ENCODE measurements at regions not wholly inside any gene's neighbourhood (a gene's known extent, or its start where the extent isn't known, plus 50 kb on each side); places are given as distances from the start of the nearest gene placed in this dataset.
"Not testable (repeated sequence)": the region's sequence is repeated elsewhere in the genome, so short reads cannot be mapped to it uniquely, and the experiment has no call there.

DNA sequence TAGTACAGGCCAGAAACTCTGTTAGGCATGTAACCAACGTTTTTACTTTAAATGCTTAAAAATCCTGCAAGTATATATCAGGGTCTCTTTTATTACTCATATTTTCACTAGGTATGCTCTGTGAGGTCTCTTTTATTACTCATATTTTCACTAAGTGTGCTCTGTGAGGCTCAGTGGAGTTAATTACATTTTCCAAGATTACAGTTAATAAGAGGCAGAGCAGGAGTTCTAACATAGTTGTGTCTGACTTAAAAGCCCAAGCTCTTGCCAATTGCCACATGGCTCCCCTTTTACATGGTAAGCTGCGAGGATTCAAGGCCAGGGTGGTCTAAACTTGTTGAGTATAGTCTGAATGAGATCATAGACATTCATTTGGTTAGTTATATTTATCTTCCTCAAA lies 81.0 kb upstream of the ARMCX2 start:
- no peak for DNase-seq (ENCODE audit: low read depth)
- in situ Hi-C loops (cut with HindIII; ENCODE audit: low sequenced_read_pairs), result no loop called here
- TF ChIP-seq CTCF (IDR thresholded peaks at IDR 0.05; ENCODE audit: low read depth, low read length, missing control alignments), result no peak
- no peak overlapping the region for H3K4me3 ChIP-seq (ENCODE audit: low read depth, low read length)

- in situ Hi-C loops (cut with HindIII; ENCODE audit: low sequenced_read_pairs); H3K4me3 ChIP-seq (ENCODE audit: low read depth, low read length); DNase-seq (ENCODE audit: low read depth): not testable (repeated sequence)
Measured at GRCh38 chrX:101738867-101739266, 79.2 kb upstream of the ARMCX2 start.

DNA sequence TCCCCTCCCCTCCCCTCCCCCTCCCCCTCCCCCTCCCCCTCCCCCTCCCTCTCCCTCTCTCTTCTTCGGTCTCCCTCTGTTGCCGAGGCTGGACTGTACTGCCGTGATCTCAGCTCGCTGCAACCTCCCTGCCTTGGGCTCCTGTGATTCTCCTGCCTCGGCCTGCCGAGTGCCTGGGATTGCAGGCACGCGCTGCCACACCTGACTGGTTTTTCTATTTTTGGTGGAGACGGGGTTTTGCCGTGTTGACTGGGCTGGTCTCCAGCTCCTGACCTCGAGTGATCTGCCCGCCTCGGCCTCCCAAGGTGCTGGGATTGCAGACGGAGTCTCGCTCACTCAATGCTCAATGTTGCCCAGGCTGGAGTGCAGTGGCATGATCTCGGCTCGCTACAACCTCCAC lies 78.8 kb upstream of the ARMCX2 start:
- DNase-seq (ENCODE audit: low read depth); in situ Hi-C loops (cut with HindIII; ENCODE audit: low sequenced_read_pairs); H3K4me3 ChIP-seq (ENCODE audit: low read depth, low read length): not testable (repeated sequence)

- no peak overlapping the region for H3K4me3 ChIP-seq (ENCODE audit: low read depth, low read length)
- TF ChIP-seq CTCF (IDR thresholded peaks at IDR 0.05; ENCODE audit: low read depth, low read length, missing control alignments), result no peak
- no peak for DNase-seq (ENCODE audit: low read depth)
- in situ Hi-C loops (cut with HindIII; ENCODE audit: low sequenced_read_pairs), result no loop called here
Measured at GRCh38 chrX:101736651-101737050, 77.0 kb upstream of the ARMCX2 start.

DNA sequence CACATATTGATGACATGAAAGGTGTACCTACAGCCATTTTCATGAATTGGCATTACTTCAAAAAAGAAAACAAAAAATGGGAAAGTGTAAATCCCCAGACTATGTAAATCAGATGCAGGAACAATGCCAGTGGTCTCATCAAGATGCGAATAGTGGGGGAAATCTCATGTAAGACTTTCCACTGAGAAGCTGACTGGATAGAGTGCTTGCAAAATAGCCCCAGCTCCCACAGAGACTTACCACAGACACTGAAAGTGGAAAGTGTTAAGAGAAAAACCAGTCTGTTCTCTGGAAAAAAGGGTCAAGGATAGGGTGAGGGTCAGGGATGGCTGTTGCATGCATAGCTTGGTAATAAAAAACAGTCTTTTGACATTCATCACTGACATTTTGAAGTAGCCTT lies 73.2 kb upstream of the ARMCX2 start:
- TF ChIP-seq CTCF (IDR thresholded peaks at IDR 0.05; ENCODE audit: low read depth, low read length, missing control alignments), result no peak
- no peak overlapping the region for H3K4me3 ChIP-seq (ENCODE audit: low read depth, low read length)
- no peak for DNase-seq (ENCODE audit: low read depth)
- in situ Hi-C loops (cut with HindIII; ENCODE audit: low sequenced_read_pairs), result no loop called here

- in situ Hi-C loops (cut with HindIII; ENCODE audit: low sequenced_read_pairs), result no loop called here
- TF ChIP-seq CTCF (IDR thresholded peaks at IDR 0.05; ENCODE audit: low read depth, low read length, missing control alignments), result no peak
- DNase-seq (ENCODE audit: low read depth), result no peak
- no peak overlapping the region for H3K4me3 ChIP-seq (ENCODE audit: low read depth, low read length)
Measured at GRCh38 chrX:101729986-101730385, 70.3 kb upstream of the ARMCX2 start.

Data from astrocyte of the cerebellum (primary cell).